Subcutaneous abdominal adipose tissue (tissue), 5 donors: ENCODE measurements at regions not wholly inside any gene's neighbourhood (a gene's known extent, or its start where the extent isn't known, plus 50 kb on each side); places are given as distances from the start of the nearest gene placed in this dataset.

Experiments used
- H3K27ac ChIP-seq: one replicate; pipeline ENCODE4 v1.7.0; 2013; ENCODE audit warnings: low read depth, mild to moderate bottlenecking, inconsistent platforms, low read length, moderate library complexity
- H3K27me3 ChIP-seq, 5 donors: one replicate each; pipeline ENCODE4 v1.7.0; 2013; ENCODE audit warnings: low read length in 5 of 5, inconsistent platforms in 1 of 5; ENCODE audit not compliant: control insufficient read depth in 5 of 5, insufficient read depth in 4 of 5
- H3K36me3 ChIP-seq, 5 donors: one replicate each; pipeline ENCODE4 v1.7.0; 2013; ENCODE audit warnings: low read length in 5 of 5; ENCODE audit not compliant: control insufficient read depth in 5 of 5, insufficient read depth in 5 of 5
- H3K4me1 ChIP-seq, 5 donors: one replicate each; pipeline ENCODE4 v1.7.0; 2013; ENCODE audit warnings: low read length in 5 of 5, mild to moderate bottlenecking in 3 of 5, moderate library complexity in 1 of 5; ENCODE audit not compliant: control insufficient read depth in 5 of 5, insufficient read depth in 5 of 5
- H3K4me3 ChIP-seq, 5 donors: one replicate each; pipeline ENCODE4 v1.7.0; 2013; ENCODE audit warnings: low read length in 5 of 5, low read depth in 1 of 5
- H3K9ac ChIP-seq, 5 donors: one replicate each; pipeline ENCODE4 v1.7.0; 2013; ENCODE audit warnings: low read length in 5 of 5, mild to moderate bottlenecking in 4 of 5, moderate library complexity in 3 of 5
- H3K9me3 ChIP-seq, 5 donors: one replicate each; pipeline ENCODE4 v1.7.0; 2013; ENCODE audit warnings: low read length in 5 of 5; ENCODE audit not compliant: control insufficient read depth in 5 of 5
- donor health status: healthy.
- donor health status: healthy.
- donor health status: healthy.
- donor health status: healthy.
- donor health status: healthy.

GRCh38 chr14:65949711-65950516 is 536.3 kb upstream of the CCDC196 start:
- no peak overlapping the region for H3K4me3 ChIP-seq
- H3K9me3 ChIP-seq, result no peaks in the 10 kb centered on the region
- H3K36me3 ChIP-seq, result no peaks in the 10 kb centered on the region
- no peak overlapping the region for H3K9ac ChIP-seq
- peaks cover 0 to 9% (median 5%) of the 10 kb centered on the region in 5 donors for H3K27me3 ChIP-seq
- no peak overlapping the region for H3K27ac ChIP-seq
- no peaks in the 10 kb centered on the region for H3K4me1 ChIP-seq

GRCh38 chr14:65954942-65955341 is 531.2 kb upstream of the CCDC196 start:
- H3K9ac ChIP-seq, result no peak overlapping the region
- no peak overlapping the region for H3K4me3 ChIP-seq
- H3K27me3 ChIP-seq, result no peaks in the 10 kb centered on the region
- peaks cover 0 to 9% (median 0%) of the 10 kb centered on the region in 5 donors for H3K4me1 ChIP-seq
- H3K9me3 ChIP-seq, result no peaks in the 10 kb centered on the region
- H3K36me3 ChIP-seq, result no peaks in the 10 kb centered on the region
- no peak overlapping the region for H3K27ac ChIP-seq

- Histone ChIP-seq H3K4me3 (no peak overlapping the region), H3K4me1 (peaks cover 0 to 9% (median 2%) of the 10 kb centered on the region in 5 donors), H3K36me3 (no peaks in the 10 kb centered on the region), H3K27ac (no peak overlapping the region), H3K9me3 (no peaks in the 10 kb centered on the region), H3K27me3 (peaks cover 0 to 4% (median 0%) of the 10 kb centered on the region in 5 donors), H3K9ac (no peak overlapping the region)
Observed at GRCh38 chr14:65957631-65958205, 528.5 kb upstream of the CCDC196 start.

GRCh38 chr14:65958664-65959562 is 527.3 kb upstream of the CCDC196 start:
- peaks cover 0 to 9% (median 2%) of the 10 kb centered on the region in 5 donors for H3K4me1 ChIP-seq
- no peaks in the 10 kb centered on the region for H3K9me3 ChIP-seq
- H3K9ac ChIP-seq, result no peak overlapping the region
- H3K4me3 ChIP-seq, result no peak overlapping the region
- peaks cover 0 to 4% (median 0%) of the 10 kb centered on the region in 5 donors for H3K27me3 ChIP-seq
- no peak overlapping the region for H3K27ac ChIP-seq
- H3K36me3 ChIP-seq, result no peaks in the 10 kb centered on the region

- Histone ChIP-seq H3K36me3 (no peaks in the 10 kb centered on the region), H3K27me3 (peaks cover 0 to 4% (median 0%) of the 10 kb centered on the region in 5 donors), H3K4me3 (no peak overlapping the region), H3K4me1 (peaks cover 0 to 9% (median 2%) of the 10 kb centered on the region in 5 donors), H3K27ac (no peak overlapping the region), H3K9ac (no peak overlapping the region), H3K9me3 (no peaks in the 10 kb centered on the region)
Observed at GRCh38 chr14:65959563-65960024, 526.6 kb upstream of the CCDC196 start.

- Histone ChIP-seq H3K4me1 (peaks cover 0 to 9% (median 2%) of the 10 kb centered on the region in 5 donors), H3K36me3 (no peaks in the 10 kb centered on the region), H3K4me3 (peak overlapping the region in 1 of 5 donors; percentile 27), H3K27ac (no peak overlapping the region), H3K9me3 (no peaks in the 10 kb centered on the region), H3K27me3 (peaks cover 0 to 8% (median 2%) of the 10 kb centered on the region in 5 donors), H3K9ac (no peak overlapping the region)
Observed at GRCh38 chr14:65961004-65961403, 525.2 kb upstream of the CCDC196 start.

- peaks cover 0 to 6% (median 2%) of the 10 kb centered on the region in 5 donors for H3K4me1 ChIP-seq
- H3K9ac ChIP-seq, result no peak overlapping the region
- no peak overlapping the region for H3K4me3 ChIP-seq
- H3K36me3 ChIP-seq, result no peaks in the 10 kb centered on the region
- H3K27me3 ChIP-seq, result peaks cover 0 to 10% (median 3%) of the 10 kb centered on the region in 5 donors
- no peak overlapping the region for H3K27ac ChIP-seq
- H3K9me3 ChIP-seq, result no peaks in the 10 kb centered on the region
Observed at GRCh38 chr14:65962952-65963351, 523.2 kb upstream of the CCDC196 start.

- H3K27ac ChIP-seq, result no peak overlapping the region
- H3K9me3 ChIP-seq, result no peaks in the 10 kb centered on the region
- H3K4me1 ChIP-seq, result peaks cover 0 to 3% (median 0%) of the 10 kb centered on the region in 5 donors
- no peaks in the 10 kb centered on the region for H3K36me3 ChIP-seq
- H3K27me3 ChIP-seq, result peaks cover 0 to 10% (median 3%) of the 10 kb centered on the region in 5 donors
- H3K9ac ChIP-seq, result no peak overlapping the region
- H3K4me3 ChIP-seq, result no peak overlapping the region
Observed at GRCh38 chr14:65964366-65964765, 521.8 kb upstream of the CCDC196 start.

- Histone ChIP-seq H3K27ac (no peak overlapping the region), H3K4me1 (no peaks in the 10 kb centered on the region), H3K9ac (no peak overlapping the region), H3K9me3 (no peaks in the 10 kb centered on the region), H3K36me3 (no peaks in the 10 kb centered on the region), H3K4me3 (no peak overlapping the region), H3K27me3 (peaks cover 0 to 8% (median 0%) of the 10 kb centered on the region in 5 donors)
Observed at GRCh38 chr14:65966188-65966587, 520.0 kb upstream of the CCDC196 start.
